Right lobe of liver (tissue), 4 donors: ENCODE measurements at regions not wholly inside any gene's neighbourhood (a gene's known extent, or its start where the extent isn't known, plus 50 kb on each side); places are given as distances from the start of the nearest gene placed in this dataset.

Source experiments
- POLR2A ChIP-seq: fragments of 450-650 bp; IDR thresholded peaks from one replicate; pipeline ENCODE4 v1.6.1; 2017; ENCODE audit warnings: antibody characterized with exemption, mild to moderate bottlenecking
- TF ChIP-seq, protein P1 (sequence below), 4 donors: fragments of 200-600 bp in 3 of 4; fragments of 450-650 bp in 1 of 4; IDR thresholded peaks; one replicate each; pipeline versions ENCODE4 v1.5.1 to v1.8.0; 2016 to 2022; ENCODE audit warnings: antibody characterized with exemption in 4 of 4, mild to moderate bottlenecking in 2 of 4
- donor health status: DM: no; HTN: no; CAD: no.
- donor health status: DM: no; HTN: no; CAD: no.
- donor health status: DM: no; HTN: yes; CAD: no.

GRCh38 chr10:84994722-84995121 is 666.3 kb downstream of the CCSER2 start:
- TF ChIP-seq, protein P1, sequence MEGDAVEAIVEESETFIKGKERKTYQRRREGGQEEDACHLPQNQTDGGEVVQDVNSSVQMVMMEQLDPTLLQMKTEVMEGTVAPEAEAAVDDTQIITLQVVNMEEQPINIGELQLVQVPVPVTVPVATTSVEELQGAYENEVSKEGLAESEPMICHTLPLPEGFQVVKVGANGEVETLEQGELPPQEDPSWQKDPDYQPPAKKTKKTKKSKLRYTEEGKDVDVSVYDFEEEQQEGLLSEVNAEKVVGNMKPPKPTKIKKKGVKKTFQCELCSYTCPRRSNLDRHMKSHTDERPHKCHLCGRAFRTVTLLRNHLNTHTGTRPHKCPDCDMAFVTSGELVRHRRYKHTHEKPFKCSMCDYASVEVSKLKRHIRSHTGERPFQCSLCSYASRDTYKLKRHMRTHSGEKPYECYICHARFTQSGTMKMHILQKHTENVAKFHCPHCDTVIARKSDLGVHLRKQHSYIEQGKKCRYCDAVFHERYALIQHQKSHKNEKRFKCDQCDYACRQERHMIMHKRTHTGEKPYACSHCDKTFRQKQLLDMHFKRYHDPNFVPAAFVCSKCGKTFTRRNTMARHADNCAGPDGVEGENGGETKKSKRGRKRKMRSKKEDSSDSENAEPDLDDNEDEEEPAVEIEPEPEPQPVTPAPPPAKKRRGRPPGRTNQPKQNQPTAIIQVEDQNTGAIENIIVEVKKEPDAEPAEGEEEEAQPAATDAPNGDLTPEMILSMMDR (IDR thresholded peaks at IDR 0.05), result no peak
- TF ChIP-seq POLR2A, result no peak
